CD4-positive, alpha-beta T cell treated with Interleukin-6 at 100 ng/mL for 8 hours (primary cell): ENCODE measurements at regions not wholly inside any gene's neighbourhood (a gene's known extent, or its start where the extent isn't known, plus 50 kb on each side); places are given as distances from the start of the nearest gene placed in this dataset.
A peak's percentile ranks its signal among the peaks of the same experiment; 100 is the strongest.

Experiments
- DNase-seq: peaks from one replicate; pipeline ENCODE4 v3.0.0-alpha.2; 2020; ENCODE audit warnings: mixed read lengths, low spot score

GRCh38 chr2:241943209-241943850 is 73.8 kb downstream of the RTP5 start:
- no peak for DNase-seq

DNA sequence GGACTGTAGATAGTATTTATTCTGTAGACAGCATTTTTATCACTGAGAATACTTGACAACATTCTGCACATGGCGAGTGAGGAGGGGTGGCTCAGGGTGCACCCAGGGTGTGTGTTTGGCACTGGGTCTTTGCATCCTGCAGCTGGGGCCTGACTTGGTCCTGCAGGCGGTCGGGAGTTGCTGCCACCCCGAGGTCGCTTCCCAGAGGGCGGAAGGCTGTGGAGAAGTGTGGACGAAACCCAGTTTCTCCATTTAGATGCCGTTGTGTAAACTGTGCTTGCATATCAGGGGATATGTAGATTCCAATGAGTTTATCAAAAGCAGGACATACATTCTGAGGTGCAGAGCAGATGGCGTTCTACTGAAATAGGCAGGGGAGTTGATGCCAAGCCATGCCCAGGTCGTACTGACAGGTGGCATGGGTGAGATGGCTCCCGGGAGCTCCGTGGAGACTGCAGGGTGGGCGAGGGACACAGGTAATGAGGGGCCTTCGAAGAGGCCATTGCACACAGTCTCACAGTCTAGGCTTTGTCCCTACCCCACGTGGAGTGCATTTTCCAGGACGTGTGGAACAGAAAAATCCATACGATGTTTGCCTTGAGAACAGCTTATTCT is 74.5 kb downstream of the RTP5 start:
- no peak for DNase-seq

- DNase-seq: no peak
Observed at GRCh38 chr2:241944821-241945220, 75.3 kb downstream of the RTP5 start.

DNA sequence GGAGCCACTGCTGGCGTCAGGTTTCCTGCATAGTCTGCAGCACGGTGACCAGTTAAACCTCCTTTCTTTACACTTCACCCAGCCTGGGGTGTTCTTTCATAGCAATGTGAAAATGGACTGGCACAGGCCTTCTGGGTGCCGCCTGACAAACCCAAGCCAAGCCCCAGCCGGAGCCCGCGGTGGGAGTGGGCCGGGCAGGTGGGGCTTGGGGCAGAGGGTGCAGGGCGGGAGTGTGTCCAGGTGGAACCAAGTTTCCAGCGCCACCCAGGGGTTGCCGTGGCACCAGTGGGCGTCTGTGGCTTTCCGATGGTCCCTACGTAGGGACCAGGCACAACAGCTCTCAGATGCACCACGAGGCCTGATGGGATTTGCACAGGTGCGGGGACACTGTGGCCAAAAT is 75.8 kb downstream of the RTP5 start:
- DNase-seq: no peak

DNA sequence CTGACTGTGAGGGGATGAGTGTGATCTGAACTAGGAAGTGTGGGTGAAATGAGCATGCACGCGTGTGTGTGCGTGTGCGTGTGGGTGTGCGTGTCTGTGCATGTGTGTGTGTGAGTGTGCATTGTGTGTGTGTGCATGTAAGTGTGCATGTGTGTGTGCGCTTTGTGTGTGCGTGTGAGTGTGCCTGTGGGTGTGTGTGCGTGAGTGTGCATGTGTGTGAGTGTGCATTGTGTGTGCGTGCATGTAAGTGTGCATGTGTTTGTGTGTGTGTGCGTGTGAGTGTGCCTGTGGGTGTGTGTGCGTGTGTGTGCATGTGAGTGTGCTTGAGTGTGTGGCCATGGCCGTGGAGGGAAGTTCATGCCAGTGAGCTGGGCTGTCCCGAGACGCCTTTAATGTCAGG is 76.3 kb downstream of the RTP5 start:
- DNase-seq: no peak

DNA sequence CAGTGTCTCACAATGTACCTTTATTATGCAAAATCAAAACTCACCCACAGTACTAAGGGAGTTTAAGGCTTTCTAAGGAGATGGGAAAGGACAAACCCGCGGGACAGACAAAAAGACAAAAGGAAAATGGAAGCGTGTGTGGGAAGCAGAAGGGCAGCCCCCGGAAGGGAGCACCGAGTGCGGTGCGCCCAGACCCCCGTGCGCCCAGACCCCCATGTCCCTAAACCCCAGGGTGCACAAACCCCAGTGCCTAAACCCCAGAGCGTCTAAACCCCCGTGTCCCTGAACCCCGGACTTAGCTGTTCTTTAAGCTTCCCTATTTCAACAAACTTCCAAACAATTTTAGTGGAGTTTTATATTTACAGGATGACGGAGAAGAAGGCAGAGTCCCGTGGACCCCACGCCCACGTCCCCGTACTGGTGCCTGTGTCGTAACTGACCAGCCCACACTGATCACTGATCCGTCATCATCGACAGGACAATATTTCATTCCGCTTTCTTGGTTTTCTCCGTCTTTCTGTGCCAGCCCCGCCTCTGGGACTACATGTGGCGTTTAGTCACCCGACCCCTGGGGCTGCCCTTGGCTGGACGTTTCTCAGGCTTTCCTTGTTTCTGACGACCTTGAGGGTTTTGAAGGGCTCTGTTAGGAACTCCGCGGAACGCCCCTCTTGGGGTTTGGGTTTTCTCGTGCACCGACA is 76.9 kb downstream of the RTP5 start:
- no peak for DNase-seq

DNA sequence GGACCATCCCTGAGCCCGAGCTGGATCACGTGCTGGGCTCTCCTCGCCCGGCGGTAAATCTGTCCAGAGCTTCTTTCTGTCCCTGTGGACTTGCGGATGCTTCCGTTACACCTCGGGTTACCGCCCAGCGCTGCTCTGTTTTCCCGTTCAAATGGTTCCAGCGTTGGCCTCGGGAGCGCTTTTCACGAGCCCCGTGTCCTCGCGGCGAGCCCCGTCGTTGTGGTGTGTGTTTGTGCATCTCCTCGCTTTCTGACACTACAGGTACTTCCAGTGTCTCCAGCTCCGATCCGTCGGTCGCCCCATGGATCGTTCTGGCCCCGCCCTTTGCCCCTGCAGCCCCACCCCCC is 77.4 kb downstream of the RTP5 start:
- DNase-seq: no peak

DNA sequence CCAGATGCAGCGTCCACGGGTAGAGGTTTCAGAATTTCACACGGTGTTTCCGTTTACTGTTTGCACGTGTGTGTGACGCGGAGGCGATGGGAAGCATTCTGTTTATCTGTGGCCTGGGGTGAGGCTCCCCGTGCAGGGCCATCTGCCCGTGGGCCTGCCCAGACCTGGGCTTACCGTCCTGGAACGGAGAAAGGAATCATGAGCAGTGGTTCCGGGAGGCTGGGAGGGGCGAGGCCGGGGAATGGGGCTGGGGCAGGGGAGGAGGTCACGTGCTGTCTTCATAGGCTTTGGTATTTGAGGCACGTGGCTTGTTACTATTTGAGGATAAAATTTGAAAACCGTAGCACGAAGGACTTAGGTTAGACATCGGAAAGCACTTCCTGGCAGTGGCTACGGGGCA is 77.9 kb downstream of the RTP5 start:
- no peak for DNase-seq

DNA sequence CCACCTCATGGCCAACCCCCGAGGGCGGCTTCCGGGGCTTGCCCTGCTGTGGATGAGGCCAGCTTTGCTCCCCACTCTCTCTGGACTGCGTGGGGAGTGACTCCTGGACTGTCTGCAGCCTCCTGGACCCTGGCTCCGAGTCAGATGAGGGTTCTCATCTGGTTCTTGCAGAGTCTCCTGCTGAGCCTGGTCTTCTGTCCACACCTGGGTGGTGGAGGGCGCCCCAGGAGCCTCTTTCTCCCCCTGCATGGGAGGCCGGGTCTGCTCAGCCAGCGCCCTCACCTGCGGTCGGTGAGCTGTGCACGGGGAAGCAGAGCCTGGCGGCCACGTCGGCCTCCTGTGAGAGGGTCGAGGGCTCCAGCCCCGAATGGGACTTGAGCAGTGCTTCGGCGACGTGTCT is 78.3 kb downstream of the RTP5 start:
- no peak for DNase-seq

- no peak for DNase-seq
Observed at GRCh38 chr2:241948299-241948897, 78.9 kb downstream of the RTP5 start.

DNA sequence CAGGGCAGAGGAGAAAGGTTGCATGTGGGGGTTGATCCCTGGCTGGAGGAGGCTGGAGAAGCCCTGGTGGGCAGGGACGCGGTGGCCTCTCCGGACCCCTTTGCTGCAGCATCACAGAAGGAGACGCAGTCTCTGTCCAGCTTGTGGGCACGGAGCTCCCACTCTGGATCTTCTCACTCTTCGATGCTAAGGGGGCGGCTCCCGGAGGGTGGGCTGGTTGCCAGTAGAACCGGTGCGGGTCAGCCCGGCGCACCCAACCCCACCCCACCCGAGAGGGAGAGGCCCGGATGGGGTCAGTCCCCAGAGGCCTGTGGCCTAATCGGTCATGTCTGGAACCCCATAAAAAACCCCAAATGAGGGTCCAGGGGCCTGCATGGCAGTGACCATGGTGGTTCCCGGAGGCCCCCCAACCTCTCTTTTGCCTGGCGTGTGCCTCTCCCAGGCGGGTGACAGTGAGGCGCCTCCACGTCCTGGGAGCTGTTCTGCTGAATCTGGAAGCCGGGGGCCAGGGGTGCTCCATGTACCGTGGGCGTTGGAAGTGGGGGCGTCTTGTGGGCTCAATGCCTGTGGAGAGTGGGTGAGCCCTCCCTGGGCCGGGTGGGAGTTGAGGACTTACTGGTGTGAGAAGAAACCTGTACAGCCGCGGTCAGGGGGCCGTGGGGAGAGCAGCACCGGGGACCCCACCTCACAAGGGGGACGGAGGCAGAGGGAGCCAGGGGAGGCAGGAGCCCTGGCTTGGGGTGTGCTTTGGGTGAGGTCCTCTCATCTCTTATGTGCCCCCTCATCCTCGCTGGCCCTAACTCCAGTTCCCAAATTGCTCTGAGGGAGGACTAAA is 79.6 kb downstream of the RTP5 start:
- no peak for DNase-seq

DNA sequence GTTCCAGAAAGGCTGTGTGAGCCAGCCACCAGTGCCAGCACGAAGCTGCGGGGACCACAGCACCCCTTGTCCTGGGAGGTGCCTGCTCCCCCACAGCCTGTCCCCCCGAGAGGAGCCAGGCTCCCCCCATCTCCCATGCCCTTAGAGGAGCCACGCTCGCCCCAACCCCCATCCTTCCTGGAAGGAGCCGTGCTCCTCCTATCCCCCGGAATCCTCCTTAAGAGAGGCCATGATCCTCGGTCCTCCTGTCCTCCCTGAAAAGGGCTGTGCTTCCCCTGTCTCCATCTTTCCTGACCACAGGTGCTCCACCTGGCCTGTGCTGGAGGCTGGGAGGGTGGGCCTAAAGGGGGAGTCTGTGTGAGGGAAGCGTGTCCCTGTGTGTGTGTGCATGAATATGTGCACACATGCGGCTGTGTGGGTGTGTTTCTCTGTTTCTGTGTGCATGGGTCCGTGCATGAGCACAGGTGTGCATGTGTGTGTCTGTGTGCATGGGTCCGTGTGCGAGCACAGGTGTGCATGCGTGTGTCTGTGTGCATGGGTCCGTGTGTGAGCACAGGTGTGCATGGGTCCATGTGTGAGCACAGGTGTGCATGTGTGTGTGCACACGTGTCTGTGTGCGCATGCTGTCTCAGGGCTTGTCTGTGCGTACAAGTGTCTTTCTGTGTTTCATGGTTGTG is 80.3 kb downstream of the RTP5 start:
- DNase-seq: no peak

GRCh38 chr2:241950413-241951315 is 81.1 kb downstream of the RTP5 start:
- peak; percentile 44 for DNase-seq

DNA sequence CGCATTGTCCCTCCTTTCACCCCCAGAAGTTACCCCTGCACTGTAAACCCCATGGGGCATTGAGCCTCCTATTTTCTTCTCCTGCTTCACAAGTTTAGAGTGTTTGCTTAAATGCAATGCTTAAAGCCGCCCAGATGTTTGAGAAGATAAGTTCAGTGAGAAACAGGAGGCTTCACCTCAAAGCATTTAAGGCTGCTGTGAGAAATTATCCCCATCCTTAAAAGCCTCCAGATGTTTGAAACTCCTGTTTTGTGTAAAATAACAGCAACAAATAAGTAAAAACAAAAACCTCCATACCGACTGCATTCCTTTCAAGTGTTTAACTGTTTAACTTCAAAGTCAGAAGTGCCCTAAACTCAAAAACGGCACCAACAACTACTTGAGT is 81.8 kb downstream of the RTP5 start:
- DNase-seq: no peak

GRCh38 chr2:241951920-241952319 is 82.4 kb downstream of the RTP5 start:
- no peak for DNase-seq

GRCh38 chr2:241952816-241953215 is 83.3 kb downstream of the RTP5 start:
- DNase-seq: no peak

- DNase-seq: no peak
Observed at GRCh38 chr2:241953324-241953928, 83.9 kb downstream of the RTP5 start.

DNA sequence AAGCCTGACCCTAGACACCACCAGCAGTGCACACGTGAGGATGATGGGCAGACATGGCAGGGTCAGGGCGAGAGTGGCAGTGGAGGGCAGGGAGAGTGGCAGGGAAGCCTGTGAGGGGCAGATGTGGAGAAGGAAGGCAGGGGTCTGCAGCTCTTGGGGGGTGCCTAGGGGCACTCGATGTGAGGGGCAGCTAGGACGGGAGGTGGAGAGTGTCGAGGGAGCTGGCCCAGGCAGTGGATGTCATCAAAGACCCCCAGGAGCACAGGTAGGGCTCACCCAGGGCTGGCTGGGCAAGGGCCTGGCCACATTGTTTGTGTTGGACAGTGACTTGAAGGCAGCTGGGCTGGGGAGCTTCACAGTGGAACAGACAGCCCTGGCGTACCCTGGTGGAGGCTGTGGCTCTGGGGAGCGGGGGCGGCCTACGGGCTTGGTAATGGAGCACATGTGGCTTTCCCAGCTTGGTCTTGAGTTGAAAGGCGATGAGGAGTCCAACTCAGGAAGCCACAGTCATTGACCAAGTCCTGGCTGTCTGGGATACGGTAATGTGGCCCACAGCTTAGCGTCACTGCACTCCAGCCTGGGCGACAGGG is 87.1 kb downstream of the RTP5 start:
- DNase-seq: no peak

DNA sequence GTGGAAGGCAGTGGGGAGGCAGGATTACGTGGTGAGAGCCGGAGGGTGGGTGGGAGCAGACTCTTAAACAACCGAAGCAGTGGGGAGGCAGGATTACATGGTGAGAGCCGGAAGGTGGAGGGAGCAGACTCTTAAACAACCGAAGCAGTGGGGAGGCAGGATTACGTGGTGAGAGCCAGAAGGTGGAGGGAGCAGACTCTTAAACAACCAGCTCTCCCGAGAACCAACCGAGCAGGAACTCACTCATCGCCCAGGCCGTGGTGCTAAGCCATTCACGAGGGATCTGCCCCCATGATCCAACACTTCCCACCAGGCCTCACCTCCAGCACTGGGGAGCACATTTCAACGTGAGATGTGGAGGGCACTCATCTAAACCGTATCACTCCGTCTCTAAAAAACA is 87.7 kb downstream of the RTP5 start:
- DNase-seq: no peak
